Dermis microvascular lymphatic vessel endothelial cell (primary cell): ENCODE measurements at regions not wholly inside any gene's neighbourhood (a gene's known extent, or its start where the extent isn't known, plus 50 kb on each side); places are given as distances from the start of the nearest gene placed in this dataset.

Experiments used
- DNase-seq, 2 donors: peaks; one replicate each; pipeline versions ENCODE4 v3.0.0 to v3.0.0-alpha.2; 2010; ENCODE audit warnings: low read depth in 2 of 2

- DNase-seq, result no peak
Measured at GRCh38 chr10:131480861-131481260, 169.3 kb upstream of the TCERG1L start.

DNA sequence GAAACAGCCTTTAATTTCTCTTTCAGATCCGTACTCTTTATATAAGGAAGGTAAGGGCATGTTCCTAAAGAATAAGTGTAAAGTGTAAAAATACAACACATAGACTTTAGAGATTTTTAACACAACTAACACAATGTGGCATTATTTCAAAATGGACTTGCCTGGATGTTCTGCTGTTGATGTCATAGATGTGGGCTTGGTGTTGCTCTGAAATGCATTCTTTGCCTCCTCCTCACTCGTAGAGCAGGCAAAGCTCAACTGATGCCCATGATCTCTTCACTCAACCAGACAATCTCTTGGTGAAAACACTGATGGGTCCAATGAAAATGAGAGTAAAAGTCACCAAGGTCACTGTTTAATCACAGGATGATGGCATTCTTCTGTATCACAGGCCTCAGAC, 174.2 kb upstream of the TCERG1L start:
- DNase-seq, result no peak

DNA sequence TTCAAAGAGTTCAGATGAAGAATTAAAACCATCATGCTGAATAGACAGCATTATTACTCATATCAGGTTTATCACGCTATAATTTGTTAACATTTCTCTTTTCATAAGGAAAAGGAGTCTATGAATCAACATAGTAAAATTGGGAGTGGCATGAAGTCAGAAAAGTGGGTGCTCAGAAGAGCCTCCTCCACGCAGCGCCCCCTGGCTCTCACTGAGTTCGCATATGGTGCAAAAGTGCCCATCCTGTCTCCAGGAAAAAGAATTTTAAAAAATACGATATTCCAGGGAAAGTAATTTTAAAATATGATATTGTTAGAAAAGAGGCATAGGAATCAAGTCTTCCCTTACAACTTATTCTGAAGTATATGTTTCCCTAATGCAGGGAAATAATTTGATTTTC, 176.3 kb upstream of the TCERG1L start:
- DNase-seq, result no peak

DNA sequence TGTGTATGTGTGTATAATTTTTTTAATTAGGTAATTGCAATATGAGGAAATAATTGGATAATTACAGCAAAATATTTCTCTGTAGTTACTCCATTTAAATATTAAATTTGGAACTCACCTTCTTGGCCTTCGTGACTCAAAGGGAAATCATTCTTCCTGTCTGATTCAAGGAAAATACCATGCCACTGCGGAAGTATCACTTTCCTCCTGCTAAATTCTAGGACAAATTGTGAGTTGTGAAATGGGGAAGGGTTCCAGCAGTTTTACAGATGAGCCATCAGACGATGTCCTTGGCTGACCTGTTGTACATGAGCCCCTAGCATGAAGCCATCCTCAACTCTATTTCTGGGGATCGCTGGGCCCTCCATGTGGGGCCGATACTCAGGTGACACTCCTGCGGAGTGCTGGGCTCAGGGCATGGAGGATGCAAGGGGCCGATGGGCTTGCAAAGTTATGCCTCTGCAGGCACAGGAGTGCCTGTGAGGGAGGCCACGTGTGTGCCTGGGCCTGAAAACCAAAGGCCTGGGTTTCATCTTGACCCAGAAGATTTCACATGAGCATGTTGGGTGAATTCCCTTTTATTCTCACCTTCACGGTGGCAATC, 179.6 kb upstream of the TCERG1L start:
- no peak for DNase-seq

- DNase-seq, result no peak
Measured at GRCh38 chr10:131492211-131492857, 180.8 kb upstream of the TCERG1L start.

GRCh38 chr10:131493432-131493831, 181.9 kb upstream of the TCERG1L start:
- DNase-seq, result no peak

DNA sequence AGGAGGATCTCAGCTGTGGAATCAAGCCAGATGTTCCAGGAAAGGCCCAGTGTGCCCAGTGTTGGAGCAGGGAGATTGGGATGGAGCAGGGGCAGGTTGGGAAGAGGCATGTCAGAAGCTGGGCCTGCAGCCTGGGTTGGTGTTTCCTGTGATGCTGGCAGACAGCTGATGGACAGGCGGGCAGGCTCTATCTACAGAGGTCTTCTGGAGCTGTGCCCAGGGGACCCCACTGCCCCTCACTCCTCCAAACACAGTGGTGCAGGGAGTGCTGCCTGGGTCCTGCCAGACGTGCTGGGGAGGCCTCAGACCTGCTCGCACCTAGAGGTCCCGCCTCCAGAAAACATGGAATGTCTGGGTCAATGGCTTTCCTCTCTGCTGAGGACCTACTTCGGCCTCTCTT, 182.9 kb upstream of the TCERG1L start:
- no peak for DNase-seq

- no peak for DNase-seq
Measured at GRCh38 chr10:131495224-131495623, 183.7 kb upstream of the TCERG1L start.

GRCh38 chr10:131495892-131496291, 184.4 kb upstream of the TCERG1L start:
- no peak for DNase-seq

- no peak for DNase-seq
Measured at GRCh38 chr10:131496351-131497052, 185.0 kb upstream of the TCERG1L start.

DNA sequence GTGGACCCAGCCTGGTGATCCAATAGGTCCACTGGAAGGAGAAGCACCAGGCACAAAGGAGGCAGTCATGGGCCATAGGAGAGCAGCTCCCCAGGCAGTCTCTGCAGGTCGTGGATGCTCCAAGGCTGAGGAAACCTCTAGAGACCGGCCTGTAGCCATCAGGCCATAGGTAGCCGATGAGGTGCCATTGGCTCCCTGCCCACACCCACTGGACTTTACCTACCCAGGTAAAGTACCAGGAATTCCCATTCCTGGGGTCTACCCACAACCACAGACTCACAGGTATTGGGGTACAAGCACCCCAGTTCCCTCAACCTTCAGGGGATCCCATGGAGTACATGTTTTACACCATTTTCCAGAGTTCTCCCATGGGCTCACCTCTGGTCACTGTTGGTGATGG, 188.0 kb upstream of the TCERG1L start:
- no peak for DNase-seq

DNA sequence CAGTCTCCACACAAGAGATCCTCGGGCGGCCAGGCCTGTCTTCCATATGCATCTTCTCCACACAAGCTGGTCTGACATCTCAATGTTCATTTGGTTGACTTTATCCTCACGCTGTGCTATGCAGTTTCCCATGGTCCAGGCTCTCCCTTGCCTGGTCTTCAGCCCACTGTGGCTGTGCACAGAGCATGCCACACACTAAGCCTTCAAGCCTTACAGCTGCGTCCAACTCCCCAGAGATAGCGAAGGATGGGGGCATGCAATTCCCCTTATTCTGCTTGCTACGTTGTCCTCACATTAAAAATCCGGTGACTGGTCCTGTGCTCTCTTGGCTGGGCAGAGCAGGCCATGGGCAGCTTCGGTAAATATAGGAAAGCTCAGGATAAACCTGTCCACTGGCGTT, 188.7 kb upstream of the TCERG1L start:
- DNase-seq, result no peak

DNA sequence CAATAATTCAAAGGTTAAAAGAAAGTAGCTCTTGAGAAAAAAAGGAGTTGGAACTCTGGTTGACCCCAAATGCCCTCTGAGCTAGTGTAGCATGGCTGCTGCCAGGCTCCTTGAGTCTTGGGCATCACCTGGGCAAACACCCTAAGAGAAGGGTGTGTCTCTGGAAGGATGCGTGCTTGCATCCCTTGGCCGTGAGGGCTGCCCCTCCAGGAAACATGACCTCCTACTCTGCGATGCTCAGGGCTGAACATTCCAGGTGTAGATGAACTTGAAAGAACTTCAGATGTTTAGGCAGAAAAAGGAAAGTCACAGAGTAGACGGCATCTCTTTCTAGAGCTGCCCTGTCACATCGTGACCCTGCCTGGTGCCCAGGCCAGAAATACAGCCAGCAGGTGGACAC, 189.4 kb upstream of the TCERG1L start:
- no peak for DNase-seq

GRCh38 chr10:131503992-131504391, 192.5 kb upstream of the TCERG1L start:
- no peak for DNase-seq

- DNase-seq, result no peak
Measured at GRCh38 chr10:131511391-131511790, 199.9 kb upstream of the TCERG1L start.

GRCh38 chr10:131512852-131513251, 201.3 kb upstream of the TCERG1L start:
- no peak for DNase-seq

DNA sequence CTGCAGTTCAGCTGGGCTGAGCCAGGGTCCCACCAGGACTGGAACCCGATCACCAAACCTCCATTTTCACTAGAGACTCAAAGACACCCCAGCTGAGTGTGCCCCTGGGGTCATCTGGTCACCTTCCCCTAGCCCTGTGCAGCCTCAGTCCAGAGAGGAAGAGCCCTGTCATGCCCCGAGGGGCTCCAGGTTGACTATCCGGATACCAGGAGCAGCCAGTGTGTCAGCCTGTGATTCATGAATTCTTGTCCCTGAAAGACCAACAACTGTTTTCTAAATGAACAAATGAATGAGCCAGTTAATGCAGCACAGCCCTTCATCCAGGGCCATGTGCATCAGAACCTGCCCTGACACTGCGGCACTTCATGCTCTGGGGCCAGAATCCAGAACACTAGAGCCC, 201.9 kb upstream of the TCERG1L start:
- DNase-seq, result no peak

- no peak for DNase-seq
Measured at GRCh38 chr10:131513901-131514300, 202.4 kb upstream of the TCERG1L start.

DNA sequence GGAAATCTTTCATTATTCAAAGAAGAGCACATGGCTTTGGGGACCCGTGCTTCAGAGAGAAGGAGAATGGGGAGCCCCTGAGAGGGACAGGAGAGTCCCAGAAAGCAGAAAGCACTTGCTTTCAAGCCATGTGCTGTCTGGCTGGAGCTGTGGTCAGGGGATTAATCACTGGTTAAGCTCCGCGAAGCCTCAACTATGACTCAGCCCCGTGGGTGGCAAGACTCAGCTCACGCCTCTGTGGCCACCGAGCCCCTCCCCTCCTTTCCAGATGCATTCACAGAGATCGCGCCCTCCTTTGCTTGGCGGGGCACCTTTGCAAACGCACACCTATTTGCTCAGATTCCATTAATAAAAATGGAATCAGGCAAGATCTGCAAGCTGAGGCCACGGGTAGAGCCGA, 202.9 kb upstream of the TCERG1L start:
- no peak for DNase-seq

- no peak for DNase-seq
Measured at GRCh38 chr10:131516285-131516684, 204.8 kb upstream of the TCERG1L start.

DNA sequence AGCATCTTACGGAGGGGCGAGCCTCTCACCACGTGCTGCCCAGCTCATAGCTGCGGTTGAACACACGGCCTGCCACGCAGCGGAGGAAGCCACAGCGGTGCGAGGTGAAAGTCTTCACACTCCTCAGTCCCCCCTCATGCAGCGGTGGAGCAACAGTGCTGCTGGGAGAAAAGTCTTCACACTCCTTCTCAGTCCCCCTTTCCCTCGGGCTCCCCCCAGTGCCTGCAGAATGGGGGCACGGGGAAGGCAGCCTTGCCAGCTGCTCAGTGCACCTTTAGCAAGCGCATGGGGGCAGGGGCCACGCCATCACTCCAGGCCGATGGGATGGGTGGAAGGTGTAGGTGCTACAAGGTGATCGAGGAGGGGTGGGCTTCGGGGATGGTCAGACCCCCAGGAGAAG, 206.3 kb upstream of the TCERG1L start:
- no peak for DNase-seq

GRCh38 chr10:131519723-131520605, 208.4 kb upstream of the TCERG1L start:
- DNase-seq, result no peak
